ENCODE measurements at regions not wholly inside any gene's neighbourhood (a gene's known extent, or its start where the extent isn't known, plus 50 kb on each side); places are given as distances from the start of the nearest gene placed in this dataset.

- no peak for TF ChIP-seq POLR2A (IDR thresholded peaks at IDR 0.05)
- no peak for TF ChIP-seq CTCF (IDR thresholded peaks at IDR 0.05)
Measured at GRCh38 chr17:36846410-36847292, 90.6 kb upstream of the LHX1 start.
